Panc1 (cell line): ENCODE measurements at regions not wholly inside any gene's neighbourhood (a gene's known extent, or its start where the extent isn't known, plus 50 kb on each side); places are given as distances from the start of the nearest gene placed in this dataset.

Experiments
- POLR2AphosphoS5 ChIP-seq: IDR thresholded peaks from 2 replicates; pipeline ENCODE4 v1.6.1; 2012; ENCODE audit warnings: mild to moderate bottlenecking, low read depth, low read length, moderate library complexity
- SIN3A ChIP-seq: IDR thresholded peaks from 2 replicates; pipeline ENCODE4 v1.6.1; 2012; ENCODE audit warnings: low read depth, mild to moderate bottlenecking, low read length, moderate library complexity, borderline replicate concordance; ENCODE audit not compliant: insufficient read depth
- TCF7L2 ChIP-seq: IDR thresholded peaks from 2 replicates; pipeline ENCODE4 v1.6.1; 2011; ENCODE audit warnings: mild to moderate bottlenecking, low read depth, low read length, inconsistent platforms
- TF ChIP-seq, protein P1 (sequence below), 2 experiments: IDR thresholded peaks; 2 replicates each; pipeline ENCODE4 v1.6.1; 2011 to 2012; ENCODE audit warnings: low read depth in 2 of 2, control low read depth in 1 of 2, low read length in 1 of 2, mild to moderate bottlenecking in 1 of 2, moderate library complexity in 1 of 2; ENCODE audit not compliant: insufficient read depth in 1 of 2
- TF ChIP-seq, protein P2 (sequence below): fragments of 450-650 bp; IDR thresholded peaks from 2 replicates; pipeline ENCODE4 v1.5.1; 2017; ENCODE audit warnings: mild to moderate bottlenecking

DNA sequence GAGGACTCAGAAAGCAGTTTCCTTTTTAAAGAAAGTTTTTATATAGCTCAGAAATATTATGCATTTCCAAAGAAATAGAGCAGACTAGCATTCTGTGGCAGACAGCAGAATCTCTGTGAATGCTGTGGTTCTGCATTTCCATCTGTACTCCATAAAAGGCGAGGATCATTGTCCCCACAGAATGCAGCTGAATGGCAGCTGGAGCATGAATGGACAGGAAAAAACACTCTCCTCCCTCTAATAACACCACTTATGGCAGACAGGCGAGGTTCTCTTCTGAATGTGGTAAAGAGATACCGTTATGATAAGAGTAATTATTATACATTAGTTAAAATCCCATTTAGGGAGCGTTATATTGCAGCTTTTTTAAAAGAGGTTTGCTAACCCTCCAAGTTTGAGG is 81.4 kb upstream of the WLS start:
- TF ChIP-seq, protein P1, sequence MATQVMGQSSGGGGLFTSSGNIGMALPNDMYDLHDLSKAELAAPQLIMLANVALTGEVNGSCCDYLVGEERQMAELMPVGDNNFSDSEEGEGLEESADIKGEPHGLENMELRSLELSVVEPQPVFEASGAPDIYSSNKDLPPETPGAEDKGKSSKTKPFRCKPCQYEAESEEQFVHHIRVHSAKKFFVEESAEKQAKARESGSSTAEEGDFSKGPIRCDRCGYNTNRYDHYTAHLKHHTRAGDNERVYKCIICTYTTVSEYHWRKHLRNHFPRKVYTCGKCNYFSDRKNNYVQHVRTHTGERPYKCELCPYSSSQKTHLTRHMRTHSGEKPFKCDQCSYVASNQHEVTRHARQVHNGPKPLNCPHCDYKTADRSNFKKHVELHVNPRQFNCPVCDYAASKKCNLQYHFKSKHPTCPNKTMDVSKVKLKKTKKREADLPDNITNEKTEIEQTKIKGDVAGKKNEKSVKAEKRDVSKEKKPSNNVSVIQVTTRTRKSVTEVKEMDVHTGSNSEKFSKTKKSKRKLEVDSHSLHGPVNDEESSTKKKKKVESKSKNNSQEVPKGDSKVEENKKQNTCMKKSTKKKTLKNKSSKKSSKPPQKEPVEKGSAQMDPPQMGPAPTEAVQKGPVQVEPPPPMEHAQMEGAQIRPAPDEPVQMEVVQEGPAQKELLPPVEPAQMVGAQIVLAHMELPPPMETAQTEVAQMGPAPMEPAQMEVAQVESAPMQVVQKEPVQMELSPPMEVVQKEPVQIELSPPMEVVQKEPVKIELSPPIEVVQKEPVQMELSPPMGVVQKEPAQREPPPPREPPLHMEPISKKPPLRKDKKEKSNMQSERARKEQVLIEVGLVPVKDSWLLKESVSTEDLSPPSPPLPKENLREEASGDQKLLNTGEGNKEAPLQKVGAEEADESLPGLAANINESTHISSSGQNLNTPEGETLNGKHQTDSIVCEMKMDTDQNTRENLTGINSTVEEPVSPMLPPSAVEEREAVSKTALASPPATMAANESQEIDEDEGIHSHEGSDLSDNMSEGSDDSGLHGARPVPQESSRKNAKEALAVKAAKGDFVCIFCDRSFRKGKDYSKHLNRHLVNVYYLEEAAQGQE (IDR thresholded peaks at IDR 0.05; ENCODE audit: insufficient read depth in 1 of 2, low read depth in 2 of 2, low read length in 1 of 2), result no peak
- TF ChIP-seq, protein P2, sequence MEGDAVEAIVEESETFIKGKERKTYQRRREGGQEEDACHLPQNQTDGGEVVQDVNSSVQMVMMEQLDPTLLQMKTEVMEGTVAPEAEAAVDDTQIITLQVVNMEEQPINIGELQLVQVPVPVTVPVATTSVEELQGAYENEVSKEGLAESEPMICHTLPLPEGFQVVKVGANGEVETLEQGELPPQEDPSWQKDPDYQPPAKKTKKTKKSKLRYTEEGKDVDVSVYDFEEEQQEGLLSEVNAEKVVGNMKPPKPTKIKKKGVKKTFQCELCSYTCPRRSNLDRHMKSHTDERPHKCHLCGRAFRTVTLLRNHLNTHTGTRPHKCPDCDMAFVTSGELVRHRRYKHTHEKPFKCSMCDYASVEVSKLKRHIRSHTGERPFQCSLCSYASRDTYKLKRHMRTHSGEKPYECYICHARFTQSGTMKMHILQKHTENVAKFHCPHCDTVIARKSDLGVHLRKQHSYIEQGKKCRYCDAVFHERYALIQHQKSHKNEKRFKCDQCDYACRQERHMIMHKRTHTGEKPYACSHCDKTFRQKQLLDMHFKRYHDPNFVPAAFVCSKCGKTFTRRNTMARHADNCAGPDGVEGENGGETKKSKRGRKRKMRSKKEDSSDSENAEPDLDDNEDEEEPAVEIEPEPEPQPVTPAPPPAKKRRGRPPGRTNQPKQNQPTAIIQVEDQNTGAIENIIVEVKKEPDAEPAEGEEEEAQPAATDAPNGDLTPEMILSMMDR, result no peak
- TF ChIP-seq POLR2AphosphoS5, result no peak
- TF ChIP-seq TCF7L2, result no peak
- no peak for TF ChIP-seq SIN3A
